ENCODE measurements at regions not wholly inside any gene's neighbourhood (a gene's known extent, or its start where the extent isn't known, plus 50 kb on each side); places are given as distances from the start of the nearest gene placed in this dataset.

DNA sequence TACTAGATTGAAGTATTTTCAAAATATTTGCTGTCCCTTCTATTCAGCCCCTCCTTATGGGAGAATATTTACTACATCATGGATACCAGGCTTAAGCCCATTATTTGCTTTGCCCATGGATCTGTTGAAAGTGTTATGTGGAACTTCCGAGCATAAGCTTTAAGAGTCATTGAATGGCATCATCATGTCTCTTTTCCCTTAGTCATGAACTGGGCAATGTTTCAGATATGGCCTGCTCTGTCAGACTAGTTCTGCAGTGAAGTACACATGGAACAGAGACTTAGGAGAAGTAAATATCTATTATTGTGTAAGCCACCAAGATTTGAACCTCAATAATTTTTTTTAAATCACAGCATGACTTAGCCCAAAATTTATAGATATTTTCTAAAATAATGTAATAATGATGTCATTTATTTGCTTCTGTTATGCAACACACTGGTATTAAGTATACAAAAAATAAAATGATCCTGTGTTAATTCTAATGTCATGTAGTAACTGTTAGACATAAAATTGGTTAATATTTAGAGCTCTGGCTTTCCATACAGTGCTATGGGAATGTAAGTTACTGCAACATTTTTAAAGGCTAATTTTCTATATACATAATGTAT, 1097.3 kb downstream of the SLC16A7 start:
- DNase-seq: peak; percentile 56
- Histone ChIP-seq H3K9ac (no peak overlapping the region), H2AFZ (no peak overlapping the region), H3K9me3 (ENCODE audit: low read depth) (no peaks in the 10 kb centered on the region), H3K4me1 (ENCODE audit: insufficient read depth) (no peaks in the 10 kb centered on the region), H4K20me1 (ENCODE audit: insufficient read depth) (no peaks in the 10 kb centered on the region), H3F3A (ENCODE audit: insufficient read depth) (no peaks in the 10 kb centered on the region), H3K79me2 (ENCODE audit: insufficient read depth) (no peaks in the 10 kb centered on the region), H3K9me2 (ENCODE audit: insufficient read depth) (no peaks in the 10 kb centered on the region), H3K4me3 (no peak overlapping the region), H3K4me2 (ENCODE audit: unreplicated experiment) (no peak overlapping the region), H3K27me3 (replicated peaks; ENCODE audit: insufficient read depth) (no peaks in the 10 kb centered on the region), H3K36me3 (ENCODE audit: low read depth) (no peaks in the 10 kb centered on the region), H3K27ac (no peak overlapping the region)
- in situ Hi-C loops (cut with MboI): no loop called here
- WGBS, 2 experiments (ENCODE audit: low coverage in 1 of 2, low lambda C conversion rate in 2 of 2, missing lambda C conversion rate in 2 of 2): 0% methylated on average over 1 of the region's 1 CpG
- no peak for TF ChIP-seq EZH2phosphoT487 (IDR thresholded peaks at IDR 0.05; ENCODE audit: insufficient read depth, low read depth)
- no peak for TF ChIP-seq EZH2 (IDR thresholded peaks at IDR 0.05; ENCODE audit: insufficient read depth, poor library complexity, severe bottlenecking)

DNA sequence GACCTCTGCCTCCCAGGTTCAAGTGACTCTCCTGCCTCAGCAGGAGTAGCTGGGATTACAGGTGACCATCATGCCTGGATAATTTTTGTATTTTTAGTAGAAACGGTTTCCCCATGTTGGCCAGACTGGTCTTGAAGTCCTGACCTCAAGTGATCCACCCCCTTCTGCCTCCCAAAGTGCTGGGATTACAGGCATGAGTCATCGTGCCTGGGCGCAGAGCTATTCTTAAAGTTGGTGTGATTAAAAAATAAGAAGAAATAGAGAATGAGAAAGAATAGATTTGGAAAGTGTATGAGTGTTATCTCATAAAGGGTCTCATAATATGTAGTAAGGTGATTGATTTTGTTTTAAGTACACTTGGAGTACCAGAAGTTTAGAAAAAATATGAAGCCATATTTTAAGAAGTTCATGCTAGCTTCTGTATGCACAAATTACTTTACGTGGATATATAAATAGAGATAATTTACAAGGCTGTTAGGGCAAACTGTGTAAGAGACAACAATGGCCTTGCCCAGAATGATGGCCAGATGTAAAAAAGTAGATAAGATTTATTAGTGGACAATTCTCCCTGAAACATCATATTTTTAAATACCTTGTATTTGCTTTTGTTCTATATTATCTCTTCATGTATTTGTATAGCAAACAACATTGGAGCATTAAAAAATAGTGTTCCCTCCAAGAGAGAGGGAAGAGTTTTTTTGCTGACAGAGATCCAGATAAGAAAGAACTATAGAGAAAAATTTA, 1108.5 kb downstream of the SLC16A7 start:
- 42 to 48% methylated on average over 4 of the region's 4 CpGs for WGBS, 2 experiments (ENCODE audit: low coverage in 1 of 2, low lambda C conversion rate in 2 of 2, missing lambda C conversion rate in 2 of 2)
- Histone ChIP-seq H2AFZ (no peak overlapping the region), H3K36me3 (ENCODE audit: low read depth) (no peaks in the 10 kb centered on the region), H3K9me2 (ENCODE audit: insufficient read depth) (no peaks in the 10 kb centered on the region), H3K27ac (no peak overlapping the region), H3K9me3 (ENCODE audit: low read depth) (no peaks in the 10 kb centered on the region), H3F3A (ENCODE audit: insufficient read depth) (no peaks in the 10 kb centered on the region), H3K79me2 (ENCODE audit: insufficient read depth) (no peaks in the 10 kb centered on the region), H3K9ac (no peak overlapping the region), H3K4me1 (ENCODE audit: insufficient read depth) (no peaks in the 10 kb centered on the region), H4K20me1 (ENCODE audit: insufficient read depth) (no peaks in the 10 kb centered on the region), H3K4me2 (ENCODE audit: unreplicated experiment) (no peak overlapping the region), H3K27me3 (replicated peaks; ENCODE audit: insufficient read depth) (no peaks in the 10 kb centered on the region), H3K4me3 (no peak overlapping the region)
- in situ Hi-C loops (cut with MboI): no loop called here
- DNase-seq: no peak
- TF ChIP-seq EZH2phosphoT487 (IDR thresholded peaks at IDR 0.05; ENCODE audit: insufficient read depth, low read depth) (no peak), EZH2 (IDR thresholded peaks at IDR 0.05; ENCODE audit: insufficient read depth, poor library complexity, severe bottlenecking) (no peak)

DNA sequence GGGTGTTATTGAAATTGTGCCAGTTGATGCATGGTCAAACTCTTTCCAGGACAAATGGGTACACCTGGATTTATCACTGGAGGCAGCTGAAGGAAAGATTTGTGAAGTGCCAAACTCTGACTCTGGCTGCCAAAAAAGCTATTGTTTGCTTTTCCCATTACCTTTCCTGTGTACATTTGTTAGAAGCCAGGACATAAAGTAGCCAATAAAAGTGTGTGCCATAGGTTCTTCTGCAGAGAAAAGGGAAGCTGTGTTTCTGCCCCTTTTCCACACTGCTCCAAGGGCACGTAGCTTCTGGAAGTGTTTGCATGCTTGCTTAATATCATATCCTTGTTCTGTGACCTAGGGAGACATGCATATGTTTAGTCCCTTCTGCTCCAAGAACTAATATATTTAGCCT, 1114.4 kb downstream of the SLC16A7 start:
- Histone ChIP-seq H3K4me3 (no peak overlapping the region), H3K4me2 (ENCODE audit: unreplicated experiment) (no peak overlapping the region), H3K27me3 (replicated peaks; ENCODE audit: insufficient read depth) (no peaks in the 10 kb centered on the region), H3K27ac (no peak overlapping the region), H3K9me3 (ENCODE audit: low read depth) (no peaks in the 10 kb centered on the region), H3K9me2 (ENCODE audit: insufficient read depth) (no peaks in the 10 kb centered on the region), H2AFZ (no peak overlapping the region), H3K4me1 (ENCODE audit: insufficient read depth) (no peaks in the 10 kb centered on the region), H3F3A (ENCODE audit: insufficient read depth) (no peaks in the 10 kb centered on the region), H3K36me3 (ENCODE audit: low read depth) (no peaks in the 10 kb centered on the region), H3K79me2 (ENCODE audit: insufficient read depth) (no peaks in the 10 kb centered on the region), H3K9ac (no peak overlapping the region), H4K20me1 (ENCODE audit: insufficient read depth) (no peaks in the 10 kb centered on the region)
- no peak for TF ChIP-seq EZH2phosphoT487 (IDR thresholded peaks at IDR 0.05; ENCODE audit: insufficient read depth, low read depth)
- TF ChIP-seq EZH2 (IDR thresholded peaks at IDR 0.05; ENCODE audit: insufficient read depth, poor library complexity, severe bottlenecking): no peak
- no peak for DNase-seq
- in situ Hi-C loops (cut with MboI): no loop called here
- WGBS, 2 experiments (ENCODE audit: low coverage in 1 of 2, low lambda C conversion rate in 2 of 2, missing lambda C conversion rate in 2 of 2): 7 to 11% methylated on average over 1 of the region's 1 CpG

DNA sequence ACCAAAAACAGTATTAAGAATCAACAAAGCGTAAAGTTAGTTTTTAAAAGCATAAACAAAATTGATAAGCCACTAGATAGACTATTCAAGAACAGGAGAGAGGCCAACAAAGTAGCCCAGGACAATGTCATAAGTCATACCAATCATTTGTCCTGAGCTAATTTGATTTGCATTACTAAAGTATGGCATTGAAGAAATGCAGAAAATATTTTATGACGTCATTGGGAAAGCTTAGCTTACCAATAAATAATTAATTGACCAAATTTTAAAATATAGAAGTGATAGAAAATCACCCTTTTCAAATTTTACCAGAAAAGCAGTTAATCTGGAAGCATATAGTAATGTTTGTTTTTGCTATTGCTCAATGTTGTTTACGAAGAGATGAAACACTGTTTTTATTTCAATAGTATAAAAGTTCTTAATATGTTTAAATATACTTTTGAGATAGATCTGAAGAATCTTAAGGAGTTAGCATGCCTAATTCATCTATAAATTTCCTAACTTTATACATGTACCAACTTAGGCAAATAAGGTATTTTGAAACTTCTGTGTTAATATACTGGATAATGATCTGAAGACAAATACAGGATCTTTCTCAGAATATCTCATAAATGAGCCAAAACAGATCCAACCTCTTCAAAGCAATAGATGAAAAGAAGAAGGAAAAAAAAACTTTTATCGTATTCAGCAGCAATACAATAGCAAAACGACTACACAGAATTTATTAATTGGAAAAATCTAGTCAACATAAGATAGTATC, 1118.5 kb downstream of the SLC16A7 start:
- no peak overlapping the region for H3K27ac ChIP-seq
- 29 to 32% methylated on average over 5 of the region's 5 CpGs for WGBS, 2 experiments (ENCODE audit: low coverage in 1 of 2, low lambda C conversion rate in 2 of 2, missing lambda C conversion rate in 2 of 2)
- H2AFZ ChIP-seq: no peak overlapping the region
- no peaks in the 10 kb centered on the region for H4K20me1 ChIP-seq (ENCODE audit: insufficient read depth)
- no peak overlapping the region for H3K9ac ChIP-seq
- H3K9me2 ChIP-seq (ENCODE audit: insufficient read depth): no peaks in the 10 kb centered on the region
- no peak overlapping the region for H3K4me3 ChIP-seq
- H3K36me3 ChIP-seq (ENCODE audit: low read depth): no peaks in the 10 kb centered on the region
- in situ Hi-C loops (cut with MboI): no loop called here
- no peak for DNase-seq
- H3K79me2 ChIP-seq (ENCODE audit: insufficient read depth): no peaks in the 10 kb centered on the region
- no peaks in the 10 kb centered on the region for H3F3A ChIP-seq (ENCODE audit: insufficient read depth)
- no peaks in the 10 kb centered on the region for H3K4me1 ChIP-seq (ENCODE audit: insufficient read depth)
- H3K4me2 ChIP-seq (ENCODE audit: unreplicated experiment): no peak overlapping the region
- no peak for TF ChIP-seq EZH2 (IDR thresholded peaks at IDR 0.05; ENCODE audit: insufficient read depth, poor library complexity, severe bottlenecking)
- TF ChIP-seq EZH2phosphoT487 (IDR thresholded peaks at IDR 0.05; ENCODE audit: insufficient read depth, low read depth): no peak
- H3K27me3 ChIP-seq (replicated peaks; ENCODE audit: insufficient read depth): no peaks in the 10 kb centered on the region
- no peaks in the 10 kb centered on the region for H3K9me3 ChIP-seq (ENCODE audit: low read depth)
